ENCODE measurements at regions not wholly inside any gene's neighbourhood (a gene's known extent, or its start where the extent isn't known, plus 50 kb on each side); places are given as distances from the start of the nearest gene placed in this dataset.

GRCh38 chr13:63433546-63434150, 2018.0 kb upstream of the PCDH20 start:
- TF ChIP-seq, protein P1, sequence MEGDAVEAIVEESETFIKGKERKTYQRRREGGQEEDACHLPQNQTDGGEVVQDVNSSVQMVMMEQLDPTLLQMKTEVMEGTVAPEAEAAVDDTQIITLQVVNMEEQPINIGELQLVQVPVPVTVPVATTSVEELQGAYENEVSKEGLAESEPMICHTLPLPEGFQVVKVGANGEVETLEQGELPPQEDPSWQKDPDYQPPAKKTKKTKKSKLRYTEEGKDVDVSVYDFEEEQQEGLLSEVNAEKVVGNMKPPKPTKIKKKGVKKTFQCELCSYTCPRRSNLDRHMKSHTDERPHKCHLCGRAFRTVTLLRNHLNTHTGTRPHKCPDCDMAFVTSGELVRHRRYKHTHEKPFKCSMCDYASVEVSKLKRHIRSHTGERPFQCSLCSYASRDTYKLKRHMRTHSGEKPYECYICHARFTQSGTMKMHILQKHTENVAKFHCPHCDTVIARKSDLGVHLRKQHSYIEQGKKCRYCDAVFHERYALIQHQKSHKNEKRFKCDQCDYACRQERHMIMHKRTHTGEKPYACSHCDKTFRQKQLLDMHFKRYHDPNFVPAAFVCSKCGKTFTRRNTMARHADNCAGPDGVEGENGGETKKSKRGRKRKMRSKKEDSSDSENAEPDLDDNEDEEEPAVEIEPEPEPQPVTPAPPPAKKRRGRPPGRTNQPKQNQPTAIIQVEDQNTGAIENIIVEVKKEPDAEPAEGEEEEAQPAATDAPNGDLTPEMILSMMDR (CRISPR knock-in tag; IDR thresholded peaks at IDR 0.05), result no peak
- no peak for TF ChIP-seq NFE2L2 (IDR thresholded peaks at IDR 0.05; ENCODE audit: low read length)
- no peak for TF ChIP-seq ARHGAP35 (CRISPR knock-in tag; IDR thresholded peaks at IDR 0.05; ENCODE audit: borderline replicate concordance)
- TF ChIP-seq TCF7 (IDR thresholded peaks at IDR 0.05; ENCODE audit: low read depth), result no peak
